T-cell (primary cell): ENCODE measurements at regions not wholly inside any gene's neighbourhood (a gene's known extent, or its start where the extent isn't known, plus 50 kb on each side); places are given as distances from the start of the nearest gene placed in this dataset.
"Not testable (repeated sequence)": the region's sequence is repeated elsewhere in the genome, so short reads cannot be mapped to it uniquely, and the experiment has no call there.

Experiments
- ATAC-seq, 4 experiments: fragments of 200-7000 bp in 3 of 4; fragments of 150-1000 bp in 1 of 4; cut with Tn5 transposase; replicated peaks in 1 of 4; 1 replicate in 3 of 4; 2 replicates in 1 of 4; pipeline ENCODE4 v1.10.0; 2021; ENCODE audit warnings: moderate library complexity in 3 of 4, mild to moderate bottlenecking in 2 of 4, moderate number of reproducible peaks in 1 of 4
- CTCF ChIA-PET, 2 donors: fragments of 300-600 bp; sonication (Branson Sonifier 250); formaldehyde crosslinking; loops; one replicate each; lab custom pipeline; 2022; ENCODE audit warnings: antibody characterized with exemption in 2 of 2; lab: Charles Lee
- POLR2A ChIA-PET, 2 donors: fragments of 300-600 bp; sonication (Branson Sonifier 250); formaldehyde crosslinking; loops; one replicate each; lab custom pipeline; 2022; ENCODE audit warnings: antibody characterized with exemption in 2 of 2; lab: Charles Lee
- DNase-seq, 35 experiments: peaks; one replicate each; pipeline versions ENCODE4 v3.0.0 to v3.0.0-alpha.2; 2013 to 2023
- H3K27ac ChIP-seq: one replicate; pipeline ENCODE4 v1.5.1; 2013; ENCODE audit warnings: low read length
- H3K27me3 ChIP-seq, 2 experiments: replicated peaks in 1 of 2; 1 replicate in 1 of 2; 2 replicates in 1 of 2; pipeline versions ENCODE4 v1.6.1 to v1.7.0; 2013; ENCODE audit warnings: low read length in 1 of 2, mixed read lengths in 1 of 2; ENCODE audit not compliant: control insufficient read depth in 2 of 2, insufficient read depth in 2 of 2; ENCODE audit errors: extremely low read depth in 1 of 2
- H3K36me3 ChIP-seq, 2 donors: 1 replicate in 1 of 2; 2 replicates in 1 of 2; pipeline versions ENCODE4 v1.6.1 to v1.7.0; 2013; ENCODE audit warnings: low read length in 1 of 2; ENCODE audit not compliant: control insufficient read depth in 2 of 2, insufficient read depth in 1 of 2; ENCODE audit errors: extremely low read depth in 1 of 2
- H3K4me1 ChIP-seq, 2 experiments: 1 replicate in 1 of 2; 2 replicates in 1 of 2; pipeline versions ENCODE4 v1.6.1 to v1.7.0; 2013; ENCODE audit warnings: low read length in 2 of 2, mixed read lengths in 1 of 2; ENCODE audit not compliant: insufficient read depth in 2 of 2, control insufficient read depth in 1 of 2; ENCODE audit errors: extremely low read depth in 1 of 2
- H3K4me3 ChIP-seq, 2 donors: 1 replicate in 1 of 2; 2 replicates in 1 of 2; pipeline versions ENCODE4 v1.5.1 to v1.7.0; 2013; ENCODE audit warnings: mild to moderate bottlenecking in 2 of 2, low read length in 1 of 2, moderate library complexity in 1 of 2; ENCODE audit not compliant: control insufficient read depth in 1 of 2; ENCODE audit errors: extremely low read depth in 1 of 2
- H3K9me3 ChIP-seq: 2 replicates; pipeline ENCODE4 v1.7.0; 2013
- H3K27ac Mint-ChIP-seq, 2 donors: one replicate each; pipeline ENCODE4 v1.8.0; 2020 to 2021; ENCODE audit warnings: mild to moderate bottlenecking in 2 of 2, mixed read lengths in 2 of 2
- H3K27me3 Mint-ChIP-seq, 2 donors: one replicate each; pipeline ENCODE4 v1.8.0; 2021 to 2022; ENCODE audit warnings: mixed read lengths in 2 of 2
- H3K36me3 Mint-ChIP-seq: one replicate; pipeline ENCODE4 v1.8.0; 2021; ENCODE audit warnings: mixed read lengths
- H3K4me1 Mint-ChIP-seq, 3 donors: one replicate each; pipeline ENCODE4 v1.8.0; 2020 to 2022; ENCODE audit warnings: mixed read lengths in 3 of 3, mild to moderate bottlenecking in 1 of 3
- H3K4me3 Mint-ChIP-seq, 3 donors: one replicate each; pipeline ENCODE4 v1.8.0; 2020 to 2022; ENCODE audit warnings: mild to moderate bottlenecking in 3 of 3, mixed read lengths in 3 of 3, moderate library complexity in 3 of 3
- H3K9me3 Mint-ChIP-seq, 3 donors: one replicate each; pipeline ENCODE4 v1.8.0; 2020 to 2022; ENCODE audit warnings: mixed read lengths in 3 of 3
- WGBS: methylation state at CpG from one replicate; pipeline ENCODE4 v1.1.5; 2013; ENCODE audit warnings: missing lambda C conversion rate; ENCODE audit not compliant: insufficient coverage; 5-methylcytosine and 5-hydroxymethylcytosine counted together

DNA sequence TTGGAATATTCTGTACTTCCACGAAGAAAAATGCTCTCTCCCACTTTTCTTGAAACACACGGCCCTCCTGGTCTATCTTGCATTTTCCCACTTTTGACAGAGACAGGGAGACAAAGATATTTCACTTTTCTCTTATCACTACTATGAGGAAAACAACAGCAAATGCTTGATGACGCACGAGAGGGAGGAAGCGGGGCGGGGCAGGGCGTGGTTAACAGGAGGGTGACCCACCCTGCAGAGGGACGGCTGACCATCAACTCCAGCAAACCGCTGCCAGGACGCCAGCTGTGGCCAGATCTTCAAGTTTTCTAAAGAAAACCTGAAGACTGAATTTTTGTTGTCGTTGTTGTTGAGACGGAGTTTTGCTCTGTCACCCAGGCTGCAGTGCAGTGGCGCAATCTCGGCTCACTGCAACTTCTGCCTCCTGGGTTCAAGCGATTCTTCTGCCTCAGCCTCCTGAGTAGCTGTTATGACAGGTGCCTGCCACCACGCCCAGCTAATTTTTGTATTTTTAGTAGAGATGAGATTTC, 63.8 kb downstream of the NSUN5 start:
- ATAC-seq, H3K27me3 Mint-ChIP-seq, H3K4me1 Mint-ChIP-seq, H3K4me3 Mint-ChIP-seq, H3K9me3 Mint-ChIP-seq, H3K27ac ChIP-seq, H3K9me3 ChIP-seq, H3K36me3 ChIP-seq, H3K36me3 Mint-ChIP-seq, H3K4me1 ChIP-seq, H3K4me3 ChIP-seq, POLR2A ChIA-PET, H3K27ac Mint-ChIP-seq, CTCF ChIA-PET, H3K27me3 ChIP-seq, DNase-seq: not testable (repeated sequence)
- no CpG with 5 or more reads among the region's 16 CpGs for WGBS

- H3K36me3 ChIP-seq, H3K27me3 ChIP-seq, H3K27ac Mint-ChIP-seq, CTCF ChIA-PET, H3K27me3 Mint-ChIP-seq, H3K4me1 Mint-ChIP-seq, H3K4me1 ChIP-seq, H3K27ac ChIP-seq, H3K9me3 Mint-ChIP-seq, H3K9me3 ChIP-seq, H3K36me3 Mint-ChIP-seq, POLR2A ChIA-PET: not testable (repeated sequence)
- H3K4me3 ChIP-seq, result peak overlapping the region in 1 of 2 donors; percentile 37
- H3K4me3 Mint-ChIP-seq, result peak overlapping the region in 1 of 3 donors; percentile 2
- peak in 34 of 35 experiments; percentile 75 to 97 (median 88) for DNase-seq
- no CpG with 5 or more reads among the region's 72 CpGs for WGBS
- peak; percentile 88 to 94 (median 90) for ATAC-seq
Measured at GRCh38 chr7:73234994-73235717, 73.5 kb downstream of the NSUN5 start.

- H3K27me3 Mint-ChIP-seq, CTCF ChIA-PET, H3K27ac Mint-ChIP-seq, H3K4me1 Mint-ChIP-seq, ATAC-seq, H3K4me3 ChIP-seq, H3K9me3 ChIP-seq, H3K4me3 Mint-ChIP-seq, DNase-seq, H3K4me1 ChIP-seq, H3K36me3 ChIP-seq, POLR2A ChIA-PET, H3K27ac ChIP-seq, H3K27me3 ChIP-seq, H3K36me3 Mint-ChIP-seq, H3K9me3 Mint-ChIP-seq: not testable (repeated sequence)
- 100% methylated on average over 2 of the region's 15 CpGs for WGBS
Measured at GRCh38 chr7:73225745-73226144, 82.9 kb downstream of the NSUN5 start.

DNA sequence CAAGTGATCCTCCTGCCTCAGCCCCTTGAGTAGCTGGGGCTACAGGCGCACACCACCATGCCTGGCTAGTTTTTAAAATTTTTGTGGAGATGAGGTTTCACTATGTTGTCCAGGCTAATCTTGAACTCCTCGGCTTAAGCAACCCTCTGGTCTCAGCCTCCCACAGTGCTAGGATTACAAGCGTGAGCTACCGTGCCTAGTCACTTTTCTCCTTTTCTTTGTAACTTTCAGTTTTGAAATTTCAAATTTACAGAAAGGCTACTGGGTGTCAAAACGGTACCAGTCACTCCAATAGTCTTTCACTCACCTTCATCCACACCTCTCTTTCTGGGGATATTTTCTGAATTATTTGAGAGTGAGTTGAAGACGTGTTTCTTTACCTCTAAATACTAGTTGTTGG, 86.9 kb downstream of the NSUN5 start:
- H3K27me3 Mint-ChIP-seq, ATAC-seq, DNase-seq, H3K4me1 Mint-ChIP-seq, CTCF ChIA-PET, H3K4me3 Mint-ChIP-seq, H3K36me3 ChIP-seq, H3K4me1 ChIP-seq, H3K4me3 ChIP-seq, H3K27me3 ChIP-seq, H3K27ac Mint-ChIP-seq, H3K27ac ChIP-seq, H3K9me3 Mint-ChIP-seq, H3K9me3 ChIP-seq, H3K36me3 Mint-ChIP-seq: not testable (repeated sequence)
- POLR2A ChIA-PET, result interaction anchor here in 1 of 2 donors (0.6 kb wide), 1 partner anchor 952 kb away, joined by 4 read pairs; the partner anchor contains the start of gene EIF4H
- WGBS, result no CpG with 5 or more reads among the region's 6 CpGs

GRCh38 chr7:73220766-73221370, 87.8 kb downstream of the NSUN5 start:
- no CpG with 5 or more reads among the region's 6 CpGs for WGBS
- DNase-seq, H3K36me3 Mint-ChIP-seq, POLR2A ChIA-PET, H3K36me3 ChIP-seq, H3K9me3 Mint-ChIP-seq, H3K4me1 Mint-ChIP-seq, H3K27me3 ChIP-seq, H3K9me3 ChIP-seq, H3K4me3 Mint-ChIP-seq, H3K27ac Mint-ChIP-seq, H3K27ac ChIP-seq, H3K4me3 ChIP-seq, H3K4me1 ChIP-seq, CTCF ChIA-PET, H3K27me3 Mint-ChIP-seq: not testable (repeated sequence)
- peak in 1 of 4 experiments; percentile 23 for ATAC-seq

DNA sequence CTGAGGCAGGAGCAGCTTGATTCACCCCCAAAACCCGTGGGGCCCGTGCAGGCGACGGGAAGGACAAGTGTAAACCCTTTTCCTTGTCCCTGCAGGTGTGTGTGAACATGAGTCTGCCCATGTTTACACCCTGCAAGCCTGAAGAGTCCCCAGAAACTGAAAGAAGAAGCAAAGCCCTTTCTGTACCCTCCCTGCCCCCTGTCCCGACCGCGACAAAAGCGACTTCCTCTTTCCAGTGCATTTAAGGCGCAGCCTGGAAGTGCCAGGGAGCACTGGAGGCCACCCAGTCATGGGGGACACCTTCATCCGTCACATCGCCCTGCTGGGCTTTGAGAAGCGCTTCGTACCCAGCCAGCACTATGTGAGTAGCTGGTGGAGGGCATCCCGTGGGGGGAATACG, 88.3 kb downstream of the NSUN5 start:
- H3K27me3 ChIP-seq, H3K27ac Mint-ChIP-seq, H3K27ac ChIP-seq, H3K4me3 ChIP-seq, POLR2A ChIA-PET, H3K36me3 Mint-ChIP-seq, H3K4me3 Mint-ChIP-seq, H3K9me3 ChIP-seq, DNase-seq, CTCF ChIA-PET, H3K4me1 Mint-ChIP-seq, H3K9me3 Mint-ChIP-seq, H3K27me3 Mint-ChIP-seq, H3K4me1 ChIP-seq, H3K36me3 ChIP-seq: not testable (repeated sequence)
- peak; percentile 27 to 46 (median 46) for ATAC-seq
- no CpG with 5 or more reads among the region's 15 CpGs for WGBS
